ENCODE measurements at regions not wholly inside any gene's neighbourhood (a gene's known extent, or its start where the extent isn't known, plus 50 kb on each side); places are given as distances from the start of the nearest gene placed in this dataset.

DNA sequence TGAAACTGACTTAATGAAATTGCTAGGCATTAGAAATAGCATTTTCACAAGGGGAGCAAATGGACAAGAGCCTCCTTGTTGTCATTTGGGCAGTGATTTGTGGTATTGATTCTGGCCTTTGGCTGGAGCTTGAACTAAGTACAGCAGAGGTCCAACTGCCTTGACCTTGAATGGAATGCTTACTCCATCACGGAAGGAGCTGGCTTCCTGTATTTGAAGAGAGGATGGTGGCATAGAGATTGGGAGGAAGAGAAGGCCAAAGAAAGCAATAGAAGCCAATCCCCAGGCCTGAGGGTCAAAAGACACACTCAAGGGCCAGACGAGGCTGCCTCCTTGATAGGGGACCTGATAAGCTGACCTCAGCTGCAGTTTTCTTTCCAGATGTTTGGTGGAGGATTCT is 126.6 kb upstream of the MPPED2 start:
- no peak overlapping the region for H3K4me3 ChIP-seq (ENCODE audit: low read depth, low read length)
- in situ Hi-C loops (cut with HindIII; ENCODE audit: low sequenced_read_pairs): no loop called here
- no peak for TF ChIP-seq CTCF (IDR thresholded peaks at IDR 0.05; ENCODE audit: low read depth, low read length)
- DNase-seq (ENCODE audit: low read depth, low spot score): no peak

GRCh38 chr11:30710221-30710620 is 124.1 kb upstream of the MPPED2 start:
- no peak overlapping the region for H3K4me3 ChIP-seq (ENCODE audit: low read depth, low read length)
- TF ChIP-seq CTCF (IDR thresholded peaks at IDR 0.05; ENCODE audit: low read depth, low read length): no peak
- in situ Hi-C loops (cut with HindIII; ENCODE audit: low sequenced_read_pairs): no loop called here
- DNase-seq (ENCODE audit: low read depth, low spot score): peak; percentile 7

DNA sequence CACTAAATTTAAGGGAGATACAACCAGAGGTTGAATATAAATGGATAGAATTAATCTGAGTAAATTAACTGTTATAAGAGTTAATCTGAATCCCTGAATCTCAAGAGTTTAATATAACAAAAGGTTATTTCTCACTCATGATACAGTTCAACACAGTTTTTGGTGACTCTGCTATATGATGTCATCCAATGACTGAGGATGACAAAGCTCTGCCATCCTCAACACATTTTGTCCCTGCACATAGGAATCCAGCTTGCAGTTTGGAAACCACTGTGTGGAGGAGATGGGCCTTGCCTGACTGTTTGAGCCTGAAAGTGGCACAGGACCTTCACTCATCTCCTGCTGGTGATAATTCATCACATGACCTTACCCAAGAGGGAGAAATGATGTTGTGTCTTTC is 121.0 kb upstream of the MPPED2 start:
- no peak for TF ChIP-seq CTCF (IDR thresholded peaks at IDR 0.05; ENCODE audit: low read depth, low read length)
- in situ Hi-C loops (cut with HindIII; ENCODE audit: low sequenced_read_pairs): no loop called here

DNA sequence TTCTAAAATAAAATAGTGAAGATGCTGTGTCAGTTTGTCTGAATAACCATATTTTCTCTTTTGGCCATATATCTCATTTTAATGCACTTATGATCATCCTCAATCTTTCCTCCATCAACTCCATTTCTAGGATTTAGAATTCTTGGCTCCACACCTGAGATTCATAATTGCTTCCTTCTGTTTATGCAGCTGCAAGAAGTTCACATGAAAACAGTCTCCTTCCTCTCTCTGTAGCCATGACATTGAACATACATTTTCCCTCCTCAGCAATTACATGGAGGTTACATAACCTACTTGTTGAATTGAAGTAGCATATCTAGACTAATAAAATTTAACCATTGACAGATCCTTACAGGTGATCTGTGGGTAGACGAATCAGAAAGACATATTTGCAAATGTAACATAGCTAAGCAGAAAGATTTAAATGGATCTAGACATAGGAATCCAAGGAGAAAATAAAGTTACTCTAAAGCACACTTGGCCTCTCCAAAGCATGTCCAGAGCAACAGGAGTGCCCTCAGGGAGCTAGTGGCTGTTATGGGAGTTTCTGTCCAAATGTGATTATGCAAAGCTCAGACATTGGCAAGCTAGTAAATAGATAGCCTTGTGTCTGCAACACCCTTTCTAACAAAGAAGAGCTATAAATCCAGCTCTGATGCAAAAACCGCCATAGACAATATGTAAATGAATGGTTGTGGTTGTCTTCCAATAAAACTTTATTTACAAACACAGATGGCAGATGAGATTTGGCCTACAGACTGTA is 119.9 kb upstream of the MPPED2 start:
- no peak for DNase-seq (ENCODE audit: low read depth, low spot score)
- in situ Hi-C loops (cut with HindIII; ENCODE audit: low sequenced_read_pairs): no loop called here
- TF ChIP-seq CTCF (IDR thresholded peaks at IDR 0.05; ENCODE audit: low read depth, low read length): no peak
- H3K4me3 ChIP-seq (ENCODE audit: low read depth, low read length): no peak overlapping the region

More for the DNA sequence above, 121.0 kb upstream of the MPPED2 start:
- H3K4me3 ChIP-seq (ENCODE audit: low read depth, low read length): no peak overlapping the region
- no peak for DNase-seq (ENCODE audit: low read depth, low spot score)

DNA sequence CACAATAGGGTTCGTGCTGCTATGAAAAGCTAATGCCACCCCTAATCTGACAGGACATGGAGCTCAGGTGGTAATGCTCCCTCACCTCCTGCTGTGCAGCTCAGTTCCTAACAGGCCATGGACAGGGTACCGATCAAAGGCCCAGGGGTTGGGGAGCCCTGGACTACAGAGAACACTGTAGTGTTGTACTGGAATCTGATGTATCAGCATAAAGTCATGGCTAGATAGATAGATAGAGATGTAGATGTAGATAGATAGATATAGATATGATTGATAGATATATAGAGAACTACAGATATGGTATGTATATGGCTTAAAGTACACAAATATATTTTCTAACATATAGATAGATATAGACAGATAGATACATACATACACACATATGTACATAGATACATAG is 112.3 kb upstream of the MPPED2 start:
- TF ChIP-seq CTCF (IDR thresholded peaks at IDR 0.05; ENCODE audit: low read depth, low read length): no peak
- no peak overlapping the region for H3K4me3 ChIP-seq (ENCODE audit: low read depth, low read length)
- in situ Hi-C loops (cut with HindIII; ENCODE audit: low sequenced_read_pairs): no loop called here
- no peak for DNase-seq (ENCODE audit: low read depth, low spot score)

GRCh38 chr11:30697032-30697431 is 110.9 kb upstream of the MPPED2 start:
- no peak overlapping the region for H3K4me3 ChIP-seq (ENCODE audit: low read depth, low read length)
- no peak for DNase-seq (ENCODE audit: low read depth, low spot score)
- in situ Hi-C loops (cut with HindIII; ENCODE audit: low sequenced_read_pairs): no loop called here
- no peak for TF ChIP-seq CTCF (IDR thresholded peaks at IDR 0.05; ENCODE audit: low read depth, low read length)

All from astrocyte of the spinal cord (primary cell).